Liver (tissue), 8 donors: ENCODE measurements at regions not wholly inside any gene's neighbourhood (a gene's known extent, or its start where the extent isn't known, plus 50 kb on each side); places are given as distances from the start of the nearest gene placed in this dataset.

ENCODE experiments used
- DNase-seq: peaks from one replicate; pipeline ENCODE4 v3.0.0-alpha.2; 2017; ENCODE audit warnings: low spot score
- H3K27ac ChIP-seq, 2 donors: one replicate each; pipeline ENCODE4 v1.7.0; 2013; ENCODE audit warnings: inconsistent platforms in 2 of 2, low read length in 2 of 2, control low read depth in 1 of 2, low read depth in 1 of 2, mild to moderate bottlenecking in 1 of 2
- H3K27me3 ChIP-seq, 4 donors: one replicate each; pipeline versions ENCODE4 v1.6.1 to v1.7.0; 2013; ENCODE audit warnings: low read length in 3 of 4, inconsistent platforms in 1 of 4, mild to moderate bottlenecking in 1 of 4, moderate library complexity in 1 of 4; ENCODE audit not compliant: control insufficient read depth in 4 of 4, insufficient read depth in 4 of 4
- H3K36me3 ChIP-seq, 4 donors: one replicate each; pipeline versions ENCODE4 v1.6.1 to v1.7.0; 2013; ENCODE audit warnings: low read length in 3 of 4, mild to moderate bottlenecking in 3 of 4, low read depth in 1 of 4, moderate library complexity in 1 of 4; ENCODE audit not compliant: control insufficient read depth in 4 of 4, insufficient read depth in 3 of 4
- H3K4me1 ChIP-seq, 4 donors: one replicate each; pipeline versions ENCODE4 v1.6.1 to v1.7.0; 2013; ENCODE audit warnings: low read length in 3 of 4, mild to moderate bottlenecking in 3 of 4, moderate library complexity in 1 of 4; ENCODE audit not compliant: control insufficient read depth in 4 of 4, insufficient read depth in 4 of 4
- H3K4me3 ChIP-seq, 3 donors: one replicate each; pipeline versions ENCODE4 v1.6.1 to v1.7.0; 2013; ENCODE audit warnings: low read length in 3 of 3, control low read depth in 1 of 3, low read depth in 1 of 3, mild to moderate bottlenecking in 1 of 3
- H3K9ac ChIP-seq, 2 donors: one replicate each; pipeline ENCODE4 v1.7.0; 2013; ENCODE audit warnings: low read length in 2 of 2, mild to moderate bottlenecking in 2 of 2, moderate library complexity in 2 of 2, control low read depth in 1 of 2, low read depth in 1 of 2
- H3K9me3 ChIP-seq, 4 donors: one replicate each; pipeline versions ENCODE4 v1.6.1 to v1.7.0; 2013; ENCODE audit warnings: low read length in 3 of 4; ENCODE audit not compliant: control insufficient read depth in 4 of 4
- EGR1 ChIP-seq, 2 donors: IDR thresholded peaks; 2 replicates each; pipeline ENCODE4 v1.6.1; 2016 to 2018; ENCODE audit warnings: antibody characterized with exemption in 2 of 2, low read depth in 2 of 2
- FOXA2 ChIP-seq: IDR thresholded peaks from 2 replicates; pipeline ENCODE4 v1.6.1; 2016; ENCODE audit warnings: antibody characterized with exemption
- GABPA ChIP-seq, 2 donors: IDR thresholded peaks in 1 of 2; conservative IDR thresholded peaks in 1 of 2; 2 replicates each; pipeline ENCODE4 v1.6.1; 2016; ENCODE audit warnings: antibody characterized with exemption in 2 of 2, mild to moderate bottlenecking in 1 of 2, moderate library complexity in 1 of 2
- HNF4A ChIP-seq, 2 donors: conservative IDR thresholded peaks; 2 replicates each; pipeline ENCODE4 v1.6.1; 2016; ENCODE audit warnings: antibody characterized with exemption in 2 of 2, mild to moderate bottlenecking in 2 of 2
- HNF4G ChIP-seq: IDR thresholded peaks from 2 replicates; pipeline ENCODE4 v1.6.1; 2016; ENCODE audit warnings: antibody characterized with exemption
- JUND ChIP-seq, 2 donors: IDR thresholded peaks; 2 replicates each; pipeline ENCODE4 v1.6.1; 2016; ENCODE audit warnings: antibody characterized with exemption in 2 of 2
- NR2F2 ChIP-seq: IDR thresholded peaks from 2 replicates; pipeline ENCODE4 v1.6.1; 2016; ENCODE audit warnings: antibody characterized with exemption
- RAD21 ChIP-seq, 2 donors: IDR thresholded peaks; 2 replicates each; pipeline ENCODE4 v1.6.1; 2016; ENCODE audit warnings: antibody characterized with exemption in 2 of 2, mild to moderate bottlenecking in 2 of 2
- RXRA ChIP-seq, 2 donors: IDR thresholded peaks; 2 replicates each; pipeline ENCODE4 v1.6.1; 2017 to 2018; ENCODE audit warnings: antibody characterized with exemption in 2 of 2, mild to moderate bottlenecking in 1 of 2
- SP1 ChIP-seq: IDR thresholded peaks from 2 replicates; pipeline ENCODE4 v1.6.1; 2018; ENCODE audit warnings: antibody characterized with exemption, mild to moderate bottlenecking
- TAF1 ChIP-seq: conservative IDR thresholded peaks from 2 replicates; pipeline ENCODE4 v1.6.1; 2016; ENCODE audit warnings: antibody characterized with exemption, mild to moderate bottlenecking
- YY1 ChIP-seq: IDR thresholded peaks from 2 replicates; pipeline ENCODE4 v1.6.1; 2016; ENCODE audit warnings: antibody characterized with exemption, mild to moderate bottlenecking
- WGBS: extraction: QIAGEN DNeasy Blood & Tissue Kit; methylation state at CpG from one replicate; pipeline ENCODE4 v1.1.7; 2013; 5-methylcytosine and 5-hydroxymethylcytosine counted together
- TF ChIP-seq, protein P1 (sequence below): IDR thresholded peaks from 2 replicates; pipeline ENCODE4 v1.6.1; 2016; ENCODE audit warnings: antibody characterized with exemption, mild to moderate bottlenecking
- TF ChIP-seq, protein P2 (sequence below): IDR thresholded peaks from 2 replicates; pipeline ENCODE4 v1.6.1; 2016; ENCODE audit warnings: antibody characterized with exemption
- TF ChIP-seq, protein P3 (sequence below): IDR thresholded peaks from 2 replicates; pipeline ENCODE4 v1.6.1; 2016; ENCODE audit warnings: antibody characterized with exemption
- TF ChIP-seq, protein P4 (sequence below): fragments of 150-350 bp; IDR thresholded peaks from 2 replicates; pipeline ENCODE4 v1.5.1; 2017; ENCODE audit warnings: improper control_type of control experiment, low read depth, low read length; ENCODE audit not compliant: missing input control
- donor health status: healthy.
- donor health status: healthy.
- donor health status: healthy.
- donor health status: healthy.
- donor health status: healthy.

DNA sequence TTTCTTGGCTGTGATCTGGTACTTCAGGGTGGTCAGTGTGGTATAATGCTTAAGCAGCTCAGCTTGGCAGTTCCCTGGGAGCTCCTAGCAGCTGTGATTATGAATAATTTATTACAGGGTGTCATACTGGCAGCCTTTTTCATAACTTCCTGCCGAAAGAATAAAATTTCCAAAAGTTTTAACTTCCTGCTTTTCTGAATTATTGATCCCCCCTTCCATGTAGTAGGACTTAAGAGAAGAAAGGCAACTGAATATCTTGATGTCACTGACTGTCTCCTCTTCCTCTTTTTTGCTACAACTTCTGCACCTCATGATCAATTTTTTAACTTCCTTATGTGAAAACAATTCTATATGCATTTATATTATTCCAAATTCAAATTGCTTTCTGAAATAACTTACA lies 74.3 kb upstream of the SPEF2 start (continued):
- TF ChIP-seq, protein P1, sequence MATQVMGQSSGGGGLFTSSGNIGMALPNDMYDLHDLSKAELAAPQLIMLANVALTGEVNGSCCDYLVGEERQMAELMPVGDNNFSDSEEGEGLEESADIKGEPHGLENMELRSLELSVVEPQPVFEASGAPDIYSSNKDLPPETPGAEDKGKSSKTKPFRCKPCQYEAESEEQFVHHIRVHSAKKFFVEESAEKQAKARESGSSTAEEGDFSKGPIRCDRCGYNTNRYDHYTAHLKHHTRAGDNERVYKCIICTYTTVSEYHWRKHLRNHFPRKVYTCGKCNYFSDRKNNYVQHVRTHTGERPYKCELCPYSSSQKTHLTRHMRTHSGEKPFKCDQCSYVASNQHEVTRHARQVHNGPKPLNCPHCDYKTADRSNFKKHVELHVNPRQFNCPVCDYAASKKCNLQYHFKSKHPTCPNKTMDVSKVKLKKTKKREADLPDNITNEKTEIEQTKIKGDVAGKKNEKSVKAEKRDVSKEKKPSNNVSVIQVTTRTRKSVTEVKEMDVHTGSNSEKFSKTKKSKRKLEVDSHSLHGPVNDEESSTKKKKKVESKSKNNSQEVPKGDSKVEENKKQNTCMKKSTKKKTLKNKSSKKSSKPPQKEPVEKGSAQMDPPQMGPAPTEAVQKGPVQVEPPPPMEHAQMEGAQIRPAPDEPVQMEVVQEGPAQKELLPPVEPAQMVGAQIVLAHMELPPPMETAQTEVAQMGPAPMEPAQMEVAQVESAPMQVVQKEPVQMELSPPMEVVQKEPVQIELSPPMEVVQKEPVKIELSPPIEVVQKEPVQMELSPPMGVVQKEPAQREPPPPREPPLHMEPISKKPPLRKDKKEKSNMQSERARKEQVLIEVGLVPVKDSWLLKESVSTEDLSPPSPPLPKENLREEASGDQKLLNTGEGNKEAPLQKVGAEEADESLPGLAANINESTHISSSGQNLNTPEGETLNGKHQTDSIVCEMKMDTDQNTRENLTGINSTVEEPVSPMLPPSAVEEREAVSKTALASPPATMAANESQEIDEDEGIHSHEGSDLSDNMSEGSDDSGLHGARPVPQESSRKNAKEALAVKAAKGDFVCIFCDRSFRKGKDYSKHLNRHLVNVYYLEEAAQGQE = no peak
- TF ChIP-seq JUND (IDR thresholded peaks at IDR 0.05) (no peak), RXRA (IDR thresholded peaks at IDR 0.05) (no peak), TAF1 (no peak)

DNA sequence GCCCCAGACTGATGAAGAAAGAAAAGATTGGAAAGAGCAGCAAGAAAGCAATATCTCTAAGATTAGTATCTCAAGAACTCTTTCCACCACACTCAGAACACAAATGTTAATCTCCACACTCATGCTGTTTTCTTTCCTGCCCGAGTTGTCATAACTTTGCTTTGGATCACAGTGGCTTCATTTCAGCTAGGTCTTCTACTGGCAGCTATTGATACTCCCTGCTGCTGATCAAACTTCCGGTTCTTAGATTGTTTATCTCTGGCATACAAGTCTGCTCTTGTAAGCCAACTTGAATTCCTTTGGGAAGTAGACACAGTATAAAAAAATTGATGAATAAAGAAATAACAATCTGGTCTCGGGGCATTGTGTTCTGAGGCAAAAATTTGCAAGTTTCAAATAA lies 77.7 kb upstream of the SPEF2 start:
- no peak for DNase-seq
- peak in 1 of 2 donors; percentile 10 for TF ChIP-seq GABPA (IDR thresholded peaks at IDR 0.05 in 1 of 2, conservative IDR thresholded peaks at IDR 0.05 in 1 of 2)
- TF ChIP-seq HNF4A (conservative IDR thresholded peaks at IDR 0.05) = no peak
- no peak for TF ChIP-seq TAF1
- TF ChIP-seq SP1 = no peak
- TF ChIP-seq, protein P2, sequence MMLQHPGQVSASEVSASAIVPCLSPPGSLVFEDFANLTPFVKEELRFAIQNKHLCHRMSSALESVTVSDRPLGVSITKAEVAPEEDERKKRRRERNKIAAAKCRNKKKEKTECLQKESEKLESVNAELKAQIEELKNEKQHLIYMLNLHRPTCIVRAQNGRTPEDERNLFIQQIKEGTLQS = no peak
- no peak for TF ChIP-seq RAD21 (IDR thresholded peaks at IDR 0.05)
- Histone ChIP-seq H3K4me1 (peaks cover 0 to 3% (median under 1%) of the 10 kb centered on the region in 4 donors), H3K9ac (no peak overlapping the region), H3K27me3 (no peaks in the 10 kb centered on the region), H3K36me3 (no peaks in the 10 kb centered on the region), H3K4me3 (no peak overlapping the region), H3K9me3 (no peaks in the 10 kb centered on the region), H3K27ac (no peak overlapping the region)
- WGBS = 44% methylated on average over 3 of the region's 3 CpGs

DNA sequence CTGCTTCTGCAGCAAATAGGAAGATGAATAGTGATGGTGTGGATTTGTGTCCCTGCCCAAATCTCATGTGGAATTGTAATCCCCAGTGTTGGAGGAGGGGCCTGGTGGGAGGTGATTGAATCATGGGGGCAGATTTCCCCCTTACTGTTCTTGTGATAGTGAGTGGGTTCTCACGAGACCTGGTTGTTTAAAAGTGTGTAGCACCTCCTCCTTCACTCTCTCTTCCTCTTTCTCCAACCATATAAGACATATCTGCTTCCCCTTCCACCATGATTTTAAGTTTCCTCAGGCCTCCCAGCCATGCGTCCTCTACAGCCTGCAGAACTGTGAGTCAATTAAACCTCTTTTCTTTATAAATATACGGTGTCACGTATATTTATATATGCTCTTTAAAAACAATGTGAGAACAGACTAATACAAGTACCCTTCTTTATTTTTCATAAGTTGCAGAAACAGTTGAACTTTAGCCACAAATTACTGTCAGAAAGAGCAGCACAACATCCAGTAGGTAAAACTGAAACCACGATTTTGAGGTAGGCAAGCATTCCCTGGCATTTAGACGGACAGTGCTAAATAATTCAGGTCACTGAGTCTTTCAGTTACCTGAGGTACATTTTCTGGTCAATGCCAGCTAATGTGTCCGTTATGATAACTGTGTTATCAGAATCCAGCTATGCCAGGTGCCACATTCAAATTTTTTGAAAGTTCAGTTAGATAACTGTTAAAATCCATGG lies 79.3 kb upstream of the SPEF2 start:
- H3K4me3 ChIP-seq = no peak overlapping the region

More for the DNA sequence above, 79.3 kb upstream of the SPEF2 start:
- no peaks in the 10 kb centered on the region for H3K36me3 ChIP-seq
- 71% methylated on average over 7 of the region's 7 CpGs for WGBS
- H3K27ac ChIP-seq = no peak overlapping the region
- no peak for TF ChIP-seq NR2F2
- TF ChIP-seq, protein P3, sequence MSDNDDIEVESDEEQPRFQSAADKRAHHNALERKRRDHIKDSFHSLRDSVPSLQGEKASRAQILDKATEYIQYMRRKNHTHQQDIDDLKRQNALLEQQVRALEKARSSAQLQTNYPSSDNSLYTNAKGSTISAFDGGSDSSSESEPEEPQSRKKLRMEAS = no peak
- no peak for TF ChIP-seq EGR1 (IDR thresholded peaks at IDR 0.05; ENCODE audit: low read depth in 2 of 2)
- TF ChIP-seq, protein P4, sequence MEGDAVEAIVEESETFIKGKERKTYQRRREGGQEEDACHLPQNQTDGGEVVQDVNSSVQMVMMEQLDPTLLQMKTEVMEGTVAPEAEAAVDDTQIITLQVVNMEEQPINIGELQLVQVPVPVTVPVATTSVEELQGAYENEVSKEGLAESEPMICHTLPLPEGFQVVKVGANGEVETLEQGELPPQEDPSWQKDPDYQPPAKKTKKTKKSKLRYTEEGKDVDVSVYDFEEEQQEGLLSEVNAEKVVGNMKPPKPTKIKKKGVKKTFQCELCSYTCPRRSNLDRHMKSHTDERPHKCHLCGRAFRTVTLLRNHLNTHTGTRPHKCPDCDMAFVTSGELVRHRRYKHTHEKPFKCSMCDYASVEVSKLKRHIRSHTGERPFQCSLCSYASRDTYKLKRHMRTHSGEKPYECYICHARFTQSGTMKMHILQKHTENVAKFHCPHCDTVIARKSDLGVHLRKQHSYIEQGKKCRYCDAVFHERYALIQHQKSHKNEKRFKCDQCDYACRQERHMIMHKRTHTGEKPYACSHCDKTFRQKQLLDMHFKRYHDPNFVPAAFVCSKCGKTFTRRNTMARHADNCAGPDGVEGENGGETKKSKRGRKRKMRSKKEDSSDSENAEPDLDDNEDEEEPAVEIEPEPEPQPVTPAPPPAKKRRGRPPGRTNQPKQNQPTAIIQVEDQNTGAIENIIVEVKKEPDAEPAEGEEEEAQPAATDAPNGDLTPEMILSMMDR = no peak
- TF ChIP-seq RAD21 (IDR thresholded peaks at IDR 0.05) = no peak
- TF ChIP-seq, protein P1 = no peak
- no peak for TF ChIP-seq HNF4G
- no peak for TF ChIP-seq HNF4A (conservative IDR thresholded peaks at IDR 0.05)
- no peak for TF ChIP-seq FOXA2
- TF ChIP-seq RXRA (IDR thresholded peaks at IDR 0.05) = no peak
- TF ChIP-seq YY1 = no peak
- TF ChIP-seq, protein P2 = no peak
- TF ChIP-seq JUND (IDR thresholded peaks at IDR 0.05) = no peak
- TF ChIP-seq TAF1 = no peak
- no peak for TF ChIP-seq GABPA (IDR thresholded peaks at IDR 0.05 in 1 of 2, conservative IDR thresholded peaks at IDR 0.05 in 1 of 2)
- no peaks in the 10 kb centered on the region for H3K27me3 ChIP-seq
- H3K9ac ChIP-seq = no peak overlapping the region
- peaks cover 0 to 3% (median under 1%) of the 10 kb centered on the region in 4 donors for H3K4me1 ChIP-seq
- no peak for DNase-seq
- H3K9me3 ChIP-seq = no peaks in the 10 kb centered on the region
